Mesendoderm (in vitro differentiated cells): ENCODE measurements at regions not wholly inside any gene's neighbourhood (a gene's known extent, or its start where the extent isn't known, plus 50 kb on each side); places are given as distances from the start of the nearest gene placed in this dataset. TPM values are rescaled to one million over a fixed set of nuclear protein-coding genes. Genes with fewer than 3 reads are reported as not detected.

Experiments
- DNase-seq: peaks from one replicate; pipeline ENCODE4 v3.0.0; 2013
- H2AK5ac ChIP-seq: 2 replicates; pipeline ENCODE4 v1.6.1; 2013; ENCODE audit warnings: low read length, inconsistent platforms
- H2BK120ac ChIP-seq: 2 replicates; pipeline ENCODE4 v1.6.1; 2013; ENCODE audit warnings: low read depth, mild to moderate bottlenecking, low read length, moderate library complexity, mixed read lengths
- H2BK15ac ChIP-seq: replicated peaks from 2 replicates; pipeline ENCODE4 v1.6.1; 2013; ENCODE audit warnings: low read depth, mild to moderate bottlenecking, moderate library complexity
- H2BK5ac ChIP-seq: 2 replicates; pipeline ENCODE4 v1.6.1; 2013; ENCODE audit warnings: low read length, inconsistent platforms
- H3K18ac ChIP-seq: 2 replicates; pipeline ENCODE4 v1.6.1; 2013; ENCODE audit warnings: mild to moderate bottlenecking, low read length, mixed read lengths
- H3K23ac ChIP-seq: one replicate; pipeline ENCODE4 v1.6.1; 2013; ENCODE audit warnings: low read length
- H3K27ac ChIP-seq: 2 replicates; pipeline ENCODE4 v1.5.1; 2013; ENCODE audit warnings: low read depth, mild to moderate bottlenecking, inconsistent platforms, low read length, moderate library complexity
- H3K27me3 ChIP-seq: 2 replicates; pipeline ENCODE4 v1.6.1; 2013; ENCODE audit warnings: low read length, control low read depth, mild to moderate bottlenecking, inconsistent platforms; ENCODE audit not compliant: insufficient read depth, poor library complexity
- H3K36me3 ChIP-seq: 2 replicates; pipeline ENCODE4 v1.6.1; 2013; ENCODE audit warnings: low read length, inconsistent platforms; ENCODE audit not compliant: control insufficient read depth, insufficient read depth
- H3K4ac ChIP-seq: one replicate; pipeline ENCODE4 v1.6.1; 2013; ENCODE audit warnings: low read depth, mild to moderate bottlenecking, low read length, moderate library complexity
- H3K4me1 ChIP-seq: 2 replicates; pipeline ENCODE4 v1.6.1; 2013; ENCODE audit warnings: low read depth, low read length, inconsistent platforms; ENCODE audit not compliant: control insufficient read depth
- H3K4me2 ChIP-seq: 2 replicates; pipeline ENCODE4 v1.6.1; 2013; ENCODE audit warnings: low read length
- H3K4me3 ChIP-seq: 2 replicates; pipeline ENCODE4 v1.5.1; 2013; ENCODE audit warnings: mild to moderate bottlenecking, low read length
- H3K56ac ChIP-seq: one replicate; pipeline ENCODE4 v1.6.1; 2013; ENCODE audit warnings: low read length
- H3K79me1 ChIP-seq: 2 replicates; pipeline ENCODE4 v1.6.1; 2013; ENCODE audit warnings: low read length, inconsistent platforms
- H3K79me2 ChIP-seq: 2 replicates; pipeline ENCODE4 v1.6.1; 2013; ENCODE audit warnings: mild to moderate bottlenecking, low read length; ENCODE audit not compliant: control insufficient read depth, insufficient read depth
- H3K9ac ChIP-seq: 2 replicates; pipeline ENCODE4 v1.6.1; 2013; ENCODE audit warnings: low read length, inconsistent platforms
- H4K5ac ChIP-seq: one replicate; pipeline ENCODE4 v1.6.1; 2013; ENCODE audit warnings: low read length
- H4K8ac ChIP-seq: one replicate; pipeline ENCODE4 v1.6.1; 2013; ENCODE audit warnings: low read depth, mild to moderate bottlenecking, control low read depth, low read length, moderate library complexity
- WGBS: extraction: QIAGEN DNeasy Blood & Tissue Kit; methylation state at CpG from one replicate; pipeline ENCODE4 v1.1.7; 2013; ENCODE audit warnings: low lambda C conversion rate, missing lambda C conversion rate; ENCODE audit not compliant: insufficient coverage; ENCODE audit errors: extremely low coverage; 5-methylcytosine and 5-hydroxymethylcytosine counted together
- small RNA-seq: library from polyadenylated mRNA; stranded (forward); fragments of <200 nt; extraction: miRNeasy Mini kit (QIAGEN cat#:217004); gene quantifications from one replicate; pipeline ENCODE3, GENCODE V24; 2013; ENCODE audit not compliant: insufficient read depth

DNA sequence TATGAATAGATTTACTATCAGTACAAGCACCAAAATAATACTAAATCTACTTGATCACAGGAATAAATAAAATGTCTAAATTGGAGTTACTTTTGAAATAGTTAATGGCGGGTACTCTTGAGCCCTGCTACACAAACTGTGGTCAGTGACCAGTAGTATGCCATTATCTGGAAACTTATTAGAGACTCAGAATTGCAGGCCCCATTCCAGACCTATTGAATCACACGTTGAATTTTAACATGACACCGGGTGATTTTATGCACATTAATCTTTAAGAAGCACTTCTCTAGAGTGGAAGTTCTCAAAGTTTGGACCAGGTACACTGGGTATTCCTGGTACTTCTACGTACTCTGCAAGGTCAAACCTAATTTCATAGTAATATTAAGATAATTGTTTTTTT, 660.0 kb upstream of the POU3F4 start:
- H2BK15ac ChIP-seq, result no peak overlapping the region
- H2BK5ac ChIP-seq, result no peak overlapping the region
- no peaks in the 10 kb centered on the region for H3K27me3 ChIP-seq
- H3K9ac ChIP-seq, result no peak overlapping the region
- H3K23ac ChIP-seq, result no peak overlapping the region
- H2AK5ac ChIP-seq, result no peak overlapping the region
- no peaks in the 10 kb centered on the region for H3K36me3 ChIP-seq
- H3K27ac ChIP-seq, result no peak overlapping the region
- DNase-seq, result no peak
- H3K79me2 ChIP-seq, result no peaks in the 10 kb centered on the region
- H3K4ac ChIP-seq, result no peak overlapping the region
- no peak overlapping the region for H4K8ac ChIP-seq
- H3K4me3 ChIP-seq, result no peak overlapping the region
- H3K79me1 ChIP-seq, result no peaks in the 10 kb centered on the region
- WGBS, result no CpG with 5 or more reads among the region's 4 CpGs
- H4K5ac ChIP-seq, result no peak overlapping the region
- no peak overlapping the region for H2BK120ac ChIP-seq
- no peak overlapping the region for H3K18ac ChIP-seq
- H3K4me2 ChIP-seq, result no peak overlapping the region
- no peak overlapping the region for H3K56ac ChIP-seq
- H3K4me1 ChIP-seq, result no peaks in the 10 kb centered on the region

Small RNA genes lying in the stretch of these regions (small RNA-seq; reads per million reads assigned to genes)
- gene RF00394, result not detected
